ENCODE measurements at regions not wholly inside any gene's neighbourhood (a gene's known extent, or its start where the extent isn't known, plus 50 kb on each side); places are given as distances from the start of the nearest gene placed in this dataset.

- ATAC-seq: peak; percentile 84
- TF ChIP-seq ESRRG (CRISPR knock-in tag; IDR thresholded peaks at IDR 0.05): no peak
- no peak for TF ChIP-seq ZNF70 (CRISPR knock-in tag; IDR thresholded peaks at IDR 0.05)
- no peak for TF ChIP-seq GLIS3 (CRISPR knock-in tag; IDR thresholded peaks at IDR 0.05)
- no peak for TF ChIP-seq ZFP3 (CRISPR knock-in tag; IDR thresholded peaks at IDR 0.05)
- TF ChIP-seq PPARA (CRISPR knock-in tag; IDR thresholded peaks at IDR 0.05; ENCODE audit: borderline replicate concordance): no peak
- TF ChIP-seq ZC3H10 (CRISPR knock-in tag; IDR thresholded peaks at IDR 0.05): no peak
- TF ChIP-seq ZFP30 (CRISPR knock-in tag; IDR thresholded peaks at IDR 0.05): no peak
- no peak for TF ChIP-seq TOX (CRISPR knock-in tag; IDR thresholded peaks at IDR 0.05; ENCODE audit: borderline replicate concordance)
- no peak for TF ChIP-seq ARNTL (CRISPR knock-in tag; IDR thresholded peaks at IDR 0.05; ENCODE audit: borderline replicate concordance, low read depth)
- TF ChIP-seq CSDC2 (CRISPR knock-in tag; IDR thresholded peaks at IDR 0.05): no peak
Measured at GRCh38 chr1:193417945-193418744, 231.7 kb upstream of the B3GALT2 start.

GRCh38 chr1:193417403-193417802, 231.0 kb upstream of the B3GALT2 start:
- TF ChIP-seq CREB5 (CRISPR knock-in tag; IDR thresholded peaks at IDR 0.05; ENCODE audit: low read depth) (no peak), ESRRG (CRISPR knock-in tag; IDR thresholded peaks at IDR 0.05) (no peak), ISL1 (CRISPR knock-in tag; IDR thresholded peaks at IDR 0.05) (no peak), TSHZ2 (CRISPR knock-in tag; IDR thresholded peaks at IDR 0.05) (no peak), ARNTL (CRISPR knock-in tag; IDR thresholded peaks at IDR 0.05; ENCODE audit: borderline replicate concordance, low read depth) (no peak), SNAI2 (CRISPR knock-in tag; IDR thresholded peaks at IDR 0.05) (no peak), ZFP3 (CRISPR knock-in tag; IDR thresholded peaks at IDR 0.05) (no peak), ZFP30 (CRISPR knock-in tag; IDR thresholded peaks at IDR 0.05) (no peak), ZNF70 (CRISPR knock-in tag; IDR thresholded peaks at IDR 0.05) (no peak), PPARA (CRISPR knock-in tag; IDR thresholded peaks at IDR 0.05; ENCODE audit: borderline replicate concordance) (no peak), PATZ1 (CRISPR knock-in tag; IDR thresholded peaks at IDR 0.05; ENCODE audit: borderline replicate concordance) (no peak), GLIS3 (CRISPR knock-in tag; IDR thresholded peaks at IDR 0.05) (no peak), TCF4 (CRISPR knock-in tag; IDR thresholded peaks at IDR 0.05; ENCODE audit: borderline replicate concordance) (no peak), CSRNP3 (CRISPR knock-in tag; IDR thresholded peaks at IDR 0.05) (no peak), ZNF8 (CRISPR knock-in tag; IDR thresholded peaks at IDR 0.05) (no peak), BACH2 (CRISPR knock-in tag; IDR thresholded peaks at IDR 0.05; ENCODE audit: borderline replicate concordance) (no peak)
- peak; percentile 65 for ATAC-seq

- no peak for ATAC-seq
- TF ChIP-seq OSR1 (CRISPR knock-in tag; IDR thresholded peaks at IDR 0.05): no peak
- TF ChIP-seq ZFP30 (CRISPR knock-in tag; IDR thresholded peaks at IDR 0.05): no peak
Measured at GRCh38 chr1:193416226-193417024, 230.0 kb upstream of the B3GALT2 start.
